NCI-H748 (cell line): ENCODE measurements at regions not wholly inside any gene's neighbourhood (a gene's known extent, or its start where the extent isn't known, plus 50 kb on each side); places are given as distances from the start of the nearest gene placed in this dataset.
"Not testable (repeated sequence)": the region's sequence is repeated elsewhere in the genome, so short reads cannot be mapped to it uniquely, and the experiment has no call there.

ENCODE experiments used
- DNase-seq: peaks from one replicate; lab custom pipeline; 2025; ENCODE audit not compliant: unreplicated experiment; lab: John Stamatoyannopoulos, UW

- DNase-seq: peak; percentile 29
These were observed 84.6 kb upstream of the SPTLC3 start for GRCh38 chr20:12924126-12924525.

DNA sequence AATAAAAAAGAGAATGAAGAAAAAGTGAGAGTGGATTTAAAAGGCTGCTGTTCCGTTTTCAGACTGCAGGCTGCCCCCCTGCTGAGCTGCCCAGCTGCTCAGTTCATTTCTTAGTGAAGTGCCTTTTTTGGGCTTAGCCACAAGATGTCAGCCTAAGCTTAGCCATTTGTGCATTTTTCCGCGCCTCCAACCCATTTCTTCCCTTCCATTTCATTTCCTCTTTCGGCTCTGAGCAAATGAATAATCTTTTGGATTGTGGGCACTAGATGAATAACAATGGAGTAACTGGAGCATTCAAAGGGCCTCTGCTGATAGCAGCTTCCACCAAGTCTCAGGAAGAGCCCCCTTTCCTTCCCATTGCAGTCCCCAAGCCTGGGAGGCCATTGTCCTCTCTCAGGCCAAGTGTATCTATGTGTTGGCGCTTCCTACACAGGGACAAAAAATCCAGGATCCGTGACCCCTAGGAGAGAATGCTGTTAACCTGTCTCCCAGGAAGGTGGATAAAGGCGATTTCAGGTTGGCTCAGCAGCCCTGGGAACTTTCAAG, 83.5 kb upstream of the SPTLC3 start:
- peak; percentile 89 for DNase-seq

GRCh38 chr20:12925863-12926793, 82.6 kb upstream of the SPTLC3 start:
- DNase-seq: no peak

DNA sequence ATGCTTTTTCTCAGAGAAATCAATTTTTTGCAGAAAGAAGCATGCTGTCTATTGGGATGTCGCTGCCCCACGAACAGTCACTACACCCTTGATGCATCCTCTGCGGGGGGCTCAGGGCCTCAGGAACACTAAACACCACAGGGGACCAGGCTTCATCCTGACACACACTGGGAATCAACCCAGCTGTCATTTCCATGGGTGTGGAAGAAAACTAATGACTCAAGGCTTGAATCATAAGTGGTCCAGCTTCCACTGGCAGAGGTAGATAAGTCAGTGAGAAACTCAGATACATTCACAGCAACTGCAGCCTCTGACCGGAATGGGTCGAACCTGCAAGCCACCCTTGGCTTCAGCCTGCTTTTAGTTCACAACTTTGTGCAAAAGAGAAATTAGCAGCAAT, 81.3 kb upstream of the SPTLC3 start:
- DNase-seq: no peak

DNA sequence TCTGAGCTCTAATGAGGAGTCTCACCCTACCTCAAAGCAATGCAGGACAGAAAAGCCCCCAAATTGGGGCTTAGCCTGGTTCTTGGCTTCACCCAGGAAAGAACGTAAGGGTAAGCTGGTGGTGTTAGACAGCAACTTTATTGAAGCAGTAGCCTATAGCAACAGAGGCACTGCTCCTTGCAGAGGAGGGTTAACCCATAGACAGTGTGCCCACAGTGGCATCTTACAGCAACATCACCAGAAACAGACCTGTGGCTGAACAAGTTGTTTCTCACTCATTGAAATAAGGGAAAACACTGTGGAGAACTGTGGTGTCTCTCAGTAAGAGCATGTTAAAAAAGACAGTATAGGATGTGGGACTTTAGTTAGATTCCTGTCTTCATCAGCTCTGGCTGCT, 80.4 kb upstream of the SPTLC3 start:
- DNase-seq: no peak

DNA sequence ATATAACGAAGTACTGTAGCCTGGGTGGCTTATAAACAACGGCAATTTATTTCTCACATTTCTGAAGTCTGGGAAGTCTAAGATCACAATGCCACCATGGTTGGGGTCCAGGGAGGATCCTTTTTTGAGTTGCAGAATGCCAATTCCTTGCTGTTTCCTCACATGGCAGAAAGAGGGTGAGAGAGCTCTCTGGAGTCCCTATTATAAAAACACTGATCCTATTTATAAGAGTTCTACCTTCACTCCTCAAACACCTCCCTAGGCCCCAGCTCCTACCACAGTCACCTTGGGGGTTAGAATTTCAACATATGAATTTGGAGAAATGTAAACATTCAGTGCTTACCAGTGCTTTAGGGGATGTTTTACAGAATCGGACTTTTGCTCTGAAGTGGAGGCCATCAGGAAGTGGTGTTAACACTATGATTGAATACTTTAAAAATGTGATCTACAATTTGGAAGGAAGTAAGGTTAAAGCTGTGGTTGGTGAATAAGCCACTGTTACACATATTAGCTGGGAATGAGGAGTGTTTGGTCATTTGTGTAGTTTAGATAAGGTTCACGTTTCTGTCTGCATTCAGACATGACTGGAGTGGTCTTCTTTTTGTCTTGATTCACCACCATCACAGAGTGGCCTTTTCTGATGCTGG, 79.9 kb upstream of the SPTLC3 start:
- no peak for DNase-seq

DNA sequence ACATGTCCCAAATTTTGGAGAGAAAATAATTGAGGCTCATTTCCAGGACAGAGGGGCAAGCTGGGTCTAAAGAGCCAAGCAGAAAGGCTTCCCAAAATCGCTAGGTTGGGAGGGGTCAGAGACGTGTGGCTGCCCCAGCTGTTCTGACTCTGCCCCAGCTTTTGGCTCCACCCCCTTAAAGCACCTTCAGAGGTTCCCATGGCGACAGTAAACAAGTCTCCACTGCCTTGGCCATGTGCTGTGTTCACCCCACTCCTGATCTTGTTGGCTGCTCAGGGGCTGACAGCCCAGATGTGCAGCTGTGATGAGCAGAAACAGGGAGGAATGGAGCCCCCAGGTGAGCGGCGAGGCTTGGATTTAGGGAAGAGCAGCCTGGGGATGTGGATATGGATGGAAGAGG, 72.8 kb upstream of the SPTLC3 start:
- DNase-seq: peak; percentile 80

- no peak for DNase-seq
These were observed 72.2 kb upstream of the SPTLC3 start for GRCh38 chr20:12936524-12936923.

DNA sequence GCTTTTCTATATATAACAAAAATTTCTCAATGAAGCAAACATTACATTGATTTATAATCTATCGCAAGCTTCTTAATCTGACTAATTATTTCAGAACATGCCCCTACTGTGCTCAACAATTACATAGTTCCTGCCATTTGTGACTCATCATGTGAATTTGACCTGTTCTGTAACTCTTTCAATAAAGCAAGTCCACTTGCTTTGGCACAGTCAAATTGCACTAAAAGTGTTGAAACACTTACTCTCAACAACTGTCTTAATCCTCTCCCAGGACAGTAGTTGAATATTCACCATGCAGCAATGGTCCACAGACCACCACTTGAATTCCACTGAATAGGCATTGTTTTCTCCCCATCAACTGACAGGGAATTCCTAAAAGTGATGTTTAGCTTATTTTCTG, 67.7 kb upstream of the SPTLC3 start:
- DNase-seq: no peak

- no peak for DNase-seq
These were observed 66.6 kb upstream of the SPTLC3 start for GRCh38 chr20:12942123-12942522.

GRCh38 chr20:12946789-12947188, 62.0 kb upstream of the SPTLC3 start:
- no peak for DNase-seq

- DNase-seq: no peak
These were observed 61.1 kb upstream of the SPTLC3 start for GRCh38 chr20:12947691-12948090.

- DNase-seq: no peak
These were observed 59.3 kb upstream of the SPTLC3 start for GRCh38 chr20:12949429-12949980.

DNA sequence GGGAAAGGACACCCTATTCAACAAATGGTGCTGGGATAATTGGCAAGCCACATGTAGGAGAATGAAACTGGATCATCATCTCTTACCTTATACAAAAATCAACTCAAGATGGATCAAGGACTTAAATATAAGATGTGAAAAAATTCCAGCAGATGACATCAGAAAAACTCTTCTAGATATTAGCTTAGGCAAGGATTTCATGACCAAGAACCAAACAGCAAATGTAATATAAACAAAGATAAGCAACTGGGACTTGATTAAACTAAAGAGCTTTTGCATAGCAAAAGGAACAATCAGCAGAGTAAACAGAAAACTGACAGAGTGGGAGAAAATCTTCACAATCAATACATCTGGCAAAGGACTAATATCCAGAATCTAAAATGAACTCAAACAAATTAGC, 54.5 kb upstream of the SPTLC3 start:
- DNase-seq: not testable (repeated sequence)

DNA sequence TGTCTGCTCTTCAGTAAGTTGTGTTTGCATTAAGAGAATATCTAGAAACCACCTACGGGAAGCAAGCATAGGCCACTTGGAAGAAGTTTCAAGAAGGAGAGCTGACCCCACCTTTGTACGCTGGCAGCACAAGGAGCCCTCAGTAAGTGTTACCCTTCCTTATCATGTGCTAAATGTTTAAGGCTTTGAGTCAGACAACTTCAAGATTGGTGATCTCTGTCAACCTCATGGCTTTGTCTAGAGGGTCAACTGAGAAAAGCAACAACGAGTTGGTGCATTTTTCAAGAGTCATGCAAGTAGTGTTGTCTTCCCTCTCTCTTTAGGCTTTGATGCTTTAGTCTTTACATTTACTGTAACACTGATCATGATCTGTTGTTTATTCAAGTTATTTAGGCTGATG, 53.2 kb upstream of the SPTLC3 start:
- DNase-seq: no peak

DNA sequence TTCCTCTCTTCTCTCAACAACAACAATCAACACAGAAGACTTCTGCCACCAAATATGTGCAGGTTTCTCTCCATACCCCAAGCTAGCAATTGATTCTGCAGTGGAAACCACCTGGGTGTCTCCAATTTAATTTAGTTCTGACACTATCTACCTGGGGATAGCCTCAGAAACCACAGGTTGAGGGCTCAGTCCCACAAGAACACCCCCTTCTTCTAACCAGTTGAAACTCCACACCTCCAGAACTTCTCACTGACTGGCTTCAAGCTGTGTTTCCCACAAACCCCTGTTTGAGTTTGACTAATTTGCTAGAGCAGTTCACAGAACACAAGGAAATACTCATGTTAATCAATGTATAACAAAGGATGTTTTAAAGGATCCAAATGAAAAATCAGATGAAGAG, 52.5 kb upstream of the SPTLC3 start:
- no peak for DNase-seq

DNA sequence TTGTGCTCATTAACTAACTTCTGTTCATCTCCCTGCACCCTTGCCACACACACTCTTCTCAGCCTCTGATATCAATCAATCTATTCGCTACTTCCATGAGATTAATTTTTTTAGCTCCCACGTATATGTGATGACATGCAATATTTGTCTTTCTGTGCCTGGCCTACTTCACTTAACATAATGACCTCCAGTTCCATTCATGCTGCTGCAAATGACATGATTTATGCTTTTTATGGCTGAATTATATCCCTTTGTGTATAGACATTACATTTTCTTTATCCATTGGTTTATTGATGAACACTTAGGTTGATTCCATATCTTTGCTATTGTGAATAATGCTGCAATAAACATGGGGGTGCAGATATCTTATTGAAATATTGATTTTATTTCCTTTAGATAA, 50.8 kb upstream of the SPTLC3 start:
- peak; percentile 24 for DNase-seq
